Retina (tissue), 1 donor: ENCODE measurements at regions not wholly inside any gene's neighbourhood (a gene's known extent, or its start where the extent isn't known, plus 50 kb on each side); places are given as distances from the start of the nearest gene placed in this dataset.

ENCODE experiments used
- DNase-seq: peaks from one replicate; pipeline ENCODE4 v3.0.0-alpha.2; 2016

- DNase-seq: no peak
Observed at GRCh38 chr5:129821477-129822131, 73.7 kb downstream of the MINAR2 start.

- DNase-seq: no peak
Observed at GRCh38 chr5:129830288-129830687, 74.0 kb upstream of the CHSY3 start.

GRCh38 chr5:129836321-129836720 lies 67.9 kb upstream of the CHSY3 start:
- no peak for DNase-seq

GRCh38 chr5:129844764-129845163 lies 59.5 kb upstream of the CHSY3 start:
- no peak for DNase-seq

GRCh38 chr5:129852747-129853352 lies 51.4 kb upstream of the CHSY3 start:
- DNase-seq: peak; percentile 84

GRCh38 chr5:129853588-129853987 lies 50.7 kb upstream of the CHSY3 start:
- DNase-seq: no peak
